DMS53 treated with DMSO at 0.1 percent for 48 hours (cell line): ENCODE measurements at regions not wholly inside any gene's neighbourhood (a gene's known extent, or its start where the extent isn't known, plus 50 kb on each side); places are given as distances from the start of the nearest gene placed in this dataset.

Experiments used
- DNase-seq: peaks from one replicate; lab custom pipeline; 2025; ENCODE audit not compliant: unreplicated experiment; lab: John Stamatoyannopoulos, UW

- no peak for DNase-seq
Measured at GRCh38 chr13:78997902-78998629, 339.1 kb upstream of the OBI1 start.

GRCh38 chr13:78993792-78994191 lies 334.8 kb upstream of the OBI1 start:
- no peak for DNase-seq

- no peak for DNase-seq
Measured at GRCh38 chr13:78981913-78982312, 323.0 kb upstream of the OBI1 start.

- no peak for DNase-seq
Measured at GRCh38 chr13:78979349-78979748, 320.4 kb upstream of the OBI1 start.

- peak; percentile 30 for DNase-seq
Measured at GRCh38 chr13:78978381-78978998, 319.5 kb upstream of the OBI1 start.

GRCh38 chr13:78977311-78977710 lies 318.4 kb upstream of the OBI1 start:
- peak; percentile 7 for DNase-seq

GRCh38 chr13:78976696-78977095 lies 317.7 kb upstream of the OBI1 start:
- no peak for DNase-seq

GRCh38 chr13:78972561-78972960 lies 313.6 kb upstream of the OBI1 start:
- DNase-seq, result no peak

- DNase-seq, result no peak
Measured at GRCh38 chr13:78971355-78972025, 312.5 kb upstream of the OBI1 start.

GRCh38 chr13:78960881-78961280 lies 301.9 kb upstream of the OBI1 start:
- no peak for DNase-seq

- no peak for DNase-seq
Measured at GRCh38 chr13:78958006-78958405, 299.1 kb upstream of the OBI1 start.

GRCh38 chr13:78940455-78941130 lies 281.6 kb upstream of the OBI1 start:
- DNase-seq, result no peak

- DNase-seq, result no peak
Measured at GRCh38 chr13:78934336-78934735, 275.4 kb upstream of the OBI1 start.

- DNase-seq, result no peak
Measured at GRCh38 chr13:78915015-78915414, 256.1 kb upstream of the OBI1 start.

GRCh38 chr13:78913656-78914055 lies 254.7 kb upstream of the OBI1 start:
- DNase-seq, result no peak

- DNase-seq, result no peak
Measured at GRCh38 chr13:78910147-78910546, 251.2 kb upstream of the OBI1 start.

GRCh38 chr13:78909276-78909675 lies 250.3 kb upstream of the OBI1 start:
- no peak for DNase-seq

- no peak for DNase-seq
Measured at GRCh38 chr13:78907006-78907405, 248.1 kb upstream of the OBI1 start.

GRCh38 chr13:78897200-78897599 lies 238.2 kb upstream of the OBI1 start:
- no peak for DNase-seq

GRCh38 chr13:78884571-78884970 lies 225.6 kb upstream of the OBI1 start:
- DNase-seq, result no peak

- DNase-seq, result no peak
Measured at GRCh38 chr13:78881751-78882150, 222.8 kb upstream of the OBI1 start.

GRCh38 chr13:78881054-78881453 lies 222.1 kb upstream of the OBI1 start:
- no peak for DNase-seq
